Calu3 (cell line): ENCODE measurements at regions not wholly inside any gene's neighbourhood (a gene's known extent, or its start where the extent isn't known, plus 50 kb on each side); places are given as distances from the start of the nearest gene placed in this dataset.

Experiments
- BruUV-seq: library from RNA; stranded (reverse); fragments of 400-500 nt; replicated peaks from 2 replicates; lab custom pipeline; 2021; lab: Mats Ljungman, UMichigan
- CTCF ChIA-PET: fragments of 300-600 bp; sonication (Branson Sonifier 250); formaldehyde crosslinking; loops from one replicate; lab custom pipeline; 2022; ENCODE audit warnings: antibody characterized with exemption; lab: Charles Lee
- DNase-seq: peaks from one replicate; pipeline ENCODE4 v3.0.0; 2022
- H3K27ac Mint-ChIP-seq: one replicate; pipeline ENCODE4 v1.8.0; 2022; ENCODE audit warnings: mixed read lengths; ENCODE audit not compliant: unreplicated experiment
- H3K27me3 Mint-ChIP-seq: one replicate; pipeline ENCODE4 v1.8.0; 2022; ENCODE audit warnings: mixed read lengths; ENCODE audit not compliant: unreplicated experiment
- H3K36me3 Mint-ChIP-seq: one replicate; pipeline ENCODE4 v1.8.0; 2022; ENCODE audit warnings: mild to moderate bottlenecking, moderate library complexity, mixed read lengths; ENCODE audit not compliant: insufficient read depth, unreplicated experiment
- H3K4me1 Mint-ChIP-seq: one replicate; pipeline ENCODE4 v1.8.0; 2022; ENCODE audit warnings: mild to moderate bottlenecking, low read depth, mixed read lengths; ENCODE audit not compliant: unreplicated experiment
- H3K4me3 Mint-ChIP-seq: one replicate; pipeline ENCODE4 v1.8.0; 2022; ENCODE audit warnings: mild to moderate bottlenecking, low read depth, moderate library complexity, mixed read lengths; ENCODE audit not compliant: unreplicated experiment
- H3K9me3 Mint-ChIP-seq: one replicate; pipeline ENCODE4 v1.8.0; 2022; ENCODE audit warnings: low read depth, mixed read lengths; ENCODE audit not compliant: unreplicated experiment
- CTCF ChIP-seq: fragments of 200-600 bp; IDR thresholded peaks from one replicate; pipeline ENCODE4 v1.8.0; 2022; ENCODE audit warnings: antibody characterized with exemption; ENCODE audit not compliant: unreplicated experiment
- intact Hi-C: fragments of 100-400 bp; cut with micrococcal nuclease; formaldehyde crosslinking; loops from one replicate; pipeline ENCODE4 v1.10.0; 2022; ENCODE audit not compliant: unreplicated experiment

GRCh38 chr16:48969611-48970010 is 312.0 kb downstream of the CBLN1 start:
- Mint-ChIP-seq H3K27me3 (no peaks in the 10 kb centered on the region), H3K4me3 (no peak overlapping the region), H3K9me3 (peaks cover 2% of the 10 kb centered on the region), H3K27ac (no peak overlapping the region), H3K4me1 (peaks cover 5% of the 10 kb centered on the region), H3K36me3 (no peaks in the 10 kb centered on the region)
- BruUV-seq = no TSS peak
- TF ChIP-seq CTCF = no peak
- intact Hi-C loops = no loop called here
- CTCF ChIA-PET = interaction anchor here (0.7 kb wide), 1 partner anchor 442 kb away, joined by 4 read pairs; no protein-coding TSS in a partner anchor
- DNase-seq = no peak

- no peak overlapping the region for H3K27ac Mint-ChIP-seq
- intact Hi-C loops = no loop called here
- CTCF ChIA-PET = interaction anchor here (0.7 kb wide), 1 partner anchor 946 kb away, joined by 3 read pairs; no protein-coding TSS in a partner anchor
Observed at GRCh38 chr16:48965386-48965785, 316.3 kb downstream of the CBLN1 start.

GRCh38 chr16:48963901-48964615 is 317.6 kb downstream of the CBLN1 start:
- Mint-ChIP-seq H3K27me3 (no peaks in the 10 kb centered on the region), H3K4me1 (peaks cover 8% of the 10 kb centered on the region), H3K27ac (no peak overlapping the region), H3K36me3 (no peaks in the 10 kb centered on the region), H3K9me3 (peaks cover 5% of the 10 kb centered on the region), H3K4me3 (no peak overlapping the region)
- TF ChIP-seq CTCF = no peak
- intact Hi-C loops = no loop called here
- BruUV-seq = no TSS peak
- DNase-seq = peak; percentile 11
- CTCF ChIA-PET = no interaction called here

More at GRCh38 chr16:48965386-48965785, 316.3 kb downstream of the CBLN1 start:
- Mint-ChIP-seq H3K4me1 (peaks cover 8% of the 10 kb centered on the region), H3K4me3 (no peak overlapping the region), H3K36me3 (no peaks in the 10 kb centered on the region), H3K27me3 (no peaks in the 10 kb centered on the region), H3K9me3 (peaks cover 5% of the 10 kb centered on the region)
- TF ChIP-seq CTCF = no peak
- no TSS peak for BruUV-seq
- DNase-seq = no peak

GRCh38 chr16:48963306-48963705 is 318.3 kb downstream of the CBLN1 start:
- H3K4me1 Mint-ChIP-seq = peaks cover 8% of the 10 kb centered on the region
- intact Hi-C loops = no loop called here
- peaks cover 5% of the 10 kb centered on the region for H3K9me3 Mint-ChIP-seq
- H3K36me3 Mint-ChIP-seq = no peaks in the 10 kb centered on the region
- DNase-seq = no peak
- no peak overlapping the region for H3K27ac Mint-ChIP-seq
- H3K27me3 Mint-ChIP-seq = no peaks in the 10 kb centered on the region
- no TSS peak for BruUV-seq
- TF ChIP-seq CTCF = no peak
- no peak overlapping the region for H3K4me3 Mint-ChIP-seq
- CTCF ChIA-PET = no interaction called here
